ENCODE measurements at regions not wholly inside any gene's neighbourhood (a gene's known extent, or its start where the extent isn't known, plus 50 kb on each side); places are given as distances from the start of the nearest gene placed in this dataset.

- Histone ChIP-seq H3K79me1 (ENCODE audit: low read depth in 1 of 2, low read length in 2 of 2) (no peaks in the 10 kb centered on the region), H2BK15ac (ENCODE audit: low read depth, low read length) (no peak overlapping the region), H4K91ac (ENCODE audit: insufficient read depth, low read depth, low read length) (no peak overlapping the region), H3K18ac (ENCODE audit: low read depth, low read length) (no peak overlapping the region), H4K20me1 (ENCODE audit: insufficient read depth, low read length) (no peaks in the 10 kb centered on the region), H3K4ac (ENCODE audit: low read depth, low read length) (no peak overlapping the region), H4K8ac (ENCODE audit: low read depth in 2 of 2, low read length in 2 of 2) (no peak overlapping the region), H2BK20ac (ENCODE audit: low read depth, low read length) (no peak overlapping the region), H3K4me2 (ENCODE audit: low read depth, low read length) (no peak overlapping the region), H3K27me3 (ENCODE audit: control insufficient read depth, insufficient read depth, low read length) (no peaks in the 10 kb centered on the region), H3K27ac (ENCODE audit: insufficient read depth, low read length) (no peak overlapping the region), H3K56ac (ENCODE audit: extremely low read depth, insufficient read depth, low read length) (no peak overlapping the region), H3K23ac (ENCODE audit: low read depth, low read length) (no peak overlapping the region), H3K4me3 (ENCODE audit: insufficient read depth, low read depth, low read length) (no peak overlapping the region), H3K9ac (ENCODE audit: low read depth, low read length) (no peak overlapping the region), H2BK5ac (ENCODE audit: low read depth, low read length, poor library complexity, severe bottlenecking) (no peak overlapping the region), H2BK120ac (ENCODE audit: low read depth, low read length) (no peak overlapping the region), H3K9me3 (ENCODE audit: control insufficient read depth, insufficient read depth, low read length) (no peaks in the 10 kb centered on the region), H3K9me1 (ENCODE audit: insufficient read depth, low read length) (no peaks in the 10 kb centered on the region), H4K5ac (ENCODE audit: low read depth, low read length) (no peak overlapping the region), H2AFZ (replicated peaks; ENCODE audit: low read length, poor library complexity) (no peak overlapping the region), H3K4me1 (ENCODE audit: control insufficient read depth, insufficient read depth, low read length) (no peaks in the 10 kb centered on the region), H2AK5ac (ENCODE audit: low read depth, low read length) (no peak overlapping the region), H2AK9ac (replicated peaks; ENCODE audit: low read depth, low read length, poor library complexity) (no peak overlapping the region), H3K36me3 (ENCODE audit: control insufficient read depth, insufficient read depth, low read length) (no peaks in the 10 kb centered on the region), H3K14ac (replicated peaks; ENCODE audit: low read depth, low read length) (no peak overlapping the region)
- ATAC-seq (ENCODE audit: low read depth), result no peak
- CTCF ChIA-PET, result no interaction called here
- in situ Hi-C loops (cut with MboI; ENCODE audit: low sequenced_read_pairs), result no loop called here
- TF ChIP-seq SMC3 (IDR thresholded peaks at IDR 0.05; ENCODE audit: low read depth, low read length), result no peak
- TF ChIP-seq RAD21 (IDR thresholded peaks at IDR 0.05; ENCODE audit: low read length), result no peak
- no peak for TF ChIP-seq BHLHE40 (IDR thresholded peaks at IDR 0.05; ENCODE audit: low read depth, low read length)
- no peak for TF ChIP-seq POLR2A (IDR thresholded peaks at IDR 0.05; ENCODE audit: low read depth, low read length)
- TF ChIP-seq, protein P1, sequence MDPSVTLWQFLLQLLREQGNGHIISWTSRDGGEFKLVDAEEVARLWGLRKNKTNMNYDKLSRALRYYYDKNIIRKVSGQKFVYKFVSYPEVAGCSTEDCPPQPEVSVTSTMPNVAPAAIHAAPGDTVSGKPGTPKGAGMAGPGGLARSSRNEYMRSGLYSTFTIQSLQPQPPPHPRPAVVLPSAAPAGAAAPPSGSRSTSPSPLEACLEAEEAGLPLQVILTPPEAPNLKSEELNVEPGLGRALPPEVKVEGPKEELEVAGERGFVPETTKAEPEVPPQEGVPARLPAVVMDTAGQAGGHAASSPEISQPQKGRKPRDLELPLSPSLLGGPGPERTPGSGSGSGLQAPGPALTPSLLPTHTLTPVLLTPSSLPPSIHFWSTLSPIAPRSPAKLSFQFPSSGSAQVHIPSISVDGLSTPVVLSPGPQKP (IDR thresholded peaks at IDR 0.05; ENCODE audit: borderline replicate concordance, low read depth, low read length), result no peak
- no peak for TF ChIP-seq CHD1 (IDR thresholded peaks at IDR 0.05; ENCODE audit: low read depth, low read length)
- POLR2A ChIA-PET (ENCODE audit: unreplicated experiment), result no interaction called here
- dilution Hi-C loops (cut with HindIII; ENCODE audit: low sequenced_read_pairs, unreplicated experiment), result no loop called here
- intact Hi-C loops (cut with micrococcal nuclease), result no loop called here
- DNase-seq, result no peak
- no TSS peak for BruUV-seq (replicated peaks)
Observed at GRCh38 chr4:116632269-116632668, 453.1 kb downstream of the TRAM1L1 start.

Data from IMR-90 (cell line).